HepG2 (cell line): ENCODE measurements at regions not wholly inside any gene's neighbourhood (a gene's known extent, or its start where the extent isn't known, plus 50 kb on each side); places are given as distances from the start of the nearest gene placed in this dataset.

Source experiments
- BRCA1 ChIP-seq: sonication (generic); formaldehyde crosslinking; IDR thresholded peaks from 2 replicates; pipeline ENCODE4 v1.4.0; 2020; ENCODE audit warnings: missing genetic modification reagents
- EEA1 ChIP-seq: sonication (generic); formaldehyde crosslinking; IDR thresholded peaks from 2 replicates; pipeline ENCODE4 v1.5.1; 2020; ENCODE audit warnings: mild to moderate bottlenecking, missing genetic modification reagents, borderline replicate concordance
- FOXP1 ChIP-seq, 2 experiments: fragments of 450-650 bp in 1 of 2; IDR thresholded peaks; 2 replicates each; pipeline ENCODE4 v1.6.1; 2017 to 2018; ENCODE audit warnings: antibody characterized with exemption in 1 of 2
- GATAD2A ChIP-seq: IDR thresholded peaks from 2 replicates; pipeline ENCODE4 v1.6.1; 2016
- KLF13 ChIP-seq: sonication (generic); formaldehyde crosslinking; IDR thresholded peaks from 2 replicates; pipeline ENCODE4 v1.4.0; 2020; ENCODE audit warnings: mild to moderate bottlenecking, missing genetic modification reagents
- MTF1 ChIP-seq: sonication (generic); formaldehyde crosslinking; IDR thresholded peaks from 2 replicates; pipeline ENCODE4 v1.5.0; 2020; ENCODE audit warnings: missing genetic modification reagents
- MXD4 ChIP-seq: IDR thresholded peaks from 2 replicates; pipeline ENCODE4 v1.6.1; 2016; ENCODE audit warnings: mild to moderate bottlenecking, missing biosample characterization, missing genetic modification reagents
- PHF8 ChIP-seq: sonication (generic); formaldehyde crosslinking; IDR thresholded peaks from 2 replicates; pipeline ENCODE4 v1.5.0; 2020; ENCODE audit warnings: missing genetic modification reagents
- POLR2AphosphoS5 ChIP-seq: IDR thresholded peaks from 2 replicates; pipeline ENCODE4 v1.6.1; 2012; ENCODE audit warnings: low read depth, low read length
- REPIN1 ChIP-seq: sonication (generic); formaldehyde crosslinking; IDR thresholded peaks from 2 replicates; pipeline ENCODE4 v1.8.0; 2022; ENCODE audit warnings: missing genetic modification reagents, low read depth, mild to moderate bottlenecking, borderline replicate concordance
- ZBTB8A ChIP-seq: sonication (generic); formaldehyde crosslinking; IDR thresholded peaks from 2 replicates; pipeline ENCODE4 v1.4.0; 2020; ENCODE audit warnings: mild to moderate bottlenecking, low read depth, missing genetic modification reagents, borderline replicate concordance
- ZSCAN22 ChIP-seq: sonication (generic); formaldehyde crosslinking; IDR thresholded peaks from 2 replicates; pipeline ENCODE4 v1.4.0; 2020; ENCODE audit warnings: mild to moderate bottlenecking, missing genetic modification reagents
- TF ChIP-seq, protein P1 (sequence below): sonication (generic); formaldehyde crosslinking; IDR thresholded peaks from 2 replicates; pipeline ENCODE4 v1.8.1; 2022; ENCODE audit warnings: low read depth, mild to moderate bottlenecking, missing genetic modification reagents
- TF ChIP-seq, protein P2 (sequence below): sonication (generic); formaldehyde crosslinking; conservative IDR thresholded peaks from 2 replicates; pipeline ENCODE4 v1.4.0; 2020; ENCODE audit warnings: missing genetic modification reagents
- TF ChIP-seq, protein P3 (sequence below): sonication (generic); formaldehyde crosslinking; IDR thresholded peaks from 2 replicates; pipeline ENCODE4 v1.4.0; 2020; ENCODE audit warnings: missing genetic modification reagents
- TF ChIP-seq, protein P4 (sequence below): sonication (generic); formaldehyde crosslinking; IDR thresholded peaks from 2 replicates; pipeline ENCODE4 v1.4.0; 2020; ENCODE audit warnings: missing genetic modification reagents, low read depth, mild to moderate bottlenecking, borderline replicate concordance
- TF ChIP-seq, protein P5 (sequence below): sonication (generic); formaldehyde crosslinking; IDR thresholded peaks from 2 replicates; pipeline ENCODE4 v1.5.0; 2020; ENCODE audit warnings: mild to moderate bottlenecking, missing genetic modification reagents, borderline replicate concordance

DNA sequence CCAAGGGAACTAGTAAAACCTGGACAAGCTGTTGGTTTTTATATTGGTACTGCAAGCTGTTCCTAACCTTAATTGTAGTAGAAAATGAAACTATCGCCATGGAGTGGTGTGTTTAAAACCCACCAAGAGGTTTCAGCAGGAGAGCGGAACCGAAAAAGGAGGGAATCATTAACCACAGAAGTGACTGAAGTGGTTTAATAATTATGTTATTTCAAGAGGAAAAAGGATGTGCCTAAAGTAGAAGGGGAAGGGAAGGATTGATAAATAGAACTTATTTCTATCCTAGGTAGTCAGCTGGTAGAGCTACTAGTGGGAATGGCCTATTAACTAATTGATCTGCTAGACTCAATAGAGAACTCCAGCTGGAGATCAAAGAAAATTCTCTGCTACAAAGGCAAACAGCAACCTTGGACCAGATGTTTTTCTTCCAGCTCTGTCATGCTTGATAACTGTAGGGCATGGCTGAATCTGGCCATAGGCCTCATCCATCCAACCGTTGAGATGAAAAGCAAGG, 91.8 kb downstream of the BAMBI start (continued):
- TF ChIP-seq, protein P1, sequence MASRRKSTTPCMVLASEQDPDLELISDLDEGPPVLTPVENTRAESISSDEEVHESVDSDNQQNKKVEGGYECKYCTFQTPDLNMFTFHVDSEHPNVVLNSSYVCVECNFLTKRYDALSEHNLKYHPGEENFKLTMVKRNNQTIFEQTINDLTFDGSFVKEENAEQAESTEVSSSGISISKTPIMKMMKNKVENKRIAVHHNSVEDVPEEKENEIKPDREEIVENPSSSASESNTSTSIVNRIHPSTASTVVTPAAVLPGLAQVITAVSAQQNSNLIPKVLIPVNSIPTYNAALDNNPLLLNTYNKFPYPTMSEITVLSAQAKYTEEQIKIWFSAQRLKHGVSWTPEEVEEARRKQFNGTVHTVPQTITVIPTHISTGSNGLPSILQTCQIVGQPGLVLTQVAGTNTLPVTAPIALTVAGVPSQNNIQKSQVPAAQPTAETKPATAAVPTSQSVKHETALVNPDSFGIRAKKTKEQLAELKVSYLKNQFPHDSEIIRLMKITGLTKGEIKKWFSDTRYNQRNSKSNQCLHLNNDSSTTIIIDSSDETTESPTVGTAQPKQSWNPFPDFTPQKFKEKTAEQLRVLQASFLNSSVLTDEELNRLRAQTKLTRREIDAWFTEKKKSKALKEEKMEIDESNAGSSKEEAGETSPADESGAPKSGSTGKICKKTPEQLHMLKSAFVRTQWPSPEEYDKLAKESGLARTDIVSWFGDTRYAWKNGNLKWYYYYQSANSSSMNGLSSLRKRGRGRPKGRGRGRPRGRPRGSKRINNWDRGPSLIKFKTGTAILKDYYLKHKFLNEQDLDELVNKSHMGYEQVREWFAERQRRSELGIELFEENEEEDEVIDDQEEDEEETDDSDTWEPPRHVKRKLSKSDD (CRISPR knock-in tag) = no peak
- no peak for TF ChIP-seq KLF13 (CRISPR knock-in tag)
- TF ChIP-seq MXD4 (CRISPR knock-in tag) = no peak
- TF ChIP-seq, protein P2, sequence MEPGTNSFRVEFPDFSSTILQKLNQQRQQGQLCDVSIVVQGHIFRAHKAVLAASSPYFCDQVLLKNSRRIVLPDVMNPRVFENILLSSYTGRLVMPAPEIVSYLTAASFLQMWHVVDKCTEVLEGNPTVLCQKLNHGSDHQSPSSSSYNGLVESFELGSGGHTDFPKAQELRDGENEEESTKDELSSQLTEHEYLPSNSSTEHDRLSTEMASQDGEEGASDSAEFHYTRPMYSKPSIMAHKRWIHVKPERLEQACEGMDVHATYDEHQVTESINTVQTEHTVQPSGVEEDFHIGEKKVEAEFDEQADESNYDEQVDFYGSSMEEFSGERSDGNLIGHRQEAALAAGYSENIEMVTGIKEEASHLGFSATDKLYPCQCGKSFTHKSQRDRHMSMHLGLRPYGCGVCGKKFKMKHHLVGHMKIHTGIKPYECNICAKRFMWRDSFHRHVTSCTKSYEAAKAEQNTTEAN (CRISPR knock-in tag) = no peak
- TF ChIP-seq ZSCAN22 (CRISPR knock-in tag) = no peak
- no peak for TF ChIP-seq BRCA1
- TF ChIP-seq, protein P3, sequence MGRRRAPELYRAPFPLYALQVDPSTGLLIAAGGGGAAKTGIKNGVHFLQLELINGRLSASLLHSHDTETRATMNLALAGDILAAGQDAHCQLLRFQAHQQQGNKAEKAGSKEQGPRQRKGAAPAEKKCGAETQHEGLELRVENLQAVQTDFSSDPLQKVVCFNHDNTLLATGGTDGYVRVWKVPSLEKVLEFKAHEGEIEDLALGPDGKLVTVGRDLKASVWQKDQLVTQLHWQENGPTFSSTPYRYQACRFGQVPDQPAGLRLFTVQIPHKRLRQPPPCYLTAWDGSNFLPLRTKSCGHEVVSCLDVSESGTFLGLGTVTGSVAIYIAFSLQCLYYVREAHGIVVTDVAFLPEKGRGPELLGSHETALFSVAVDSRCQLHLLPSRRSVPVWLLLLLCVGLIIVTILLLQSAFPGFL (CRISPR knock-in tag) = no peak
- TF ChIP-seq REPIN1 = no peak
- no peak for TF ChIP-seq EEA1 (CRISPR knock-in tag)
- no peak for TF ChIP-seq MTF1
- TF ChIP-seq, protein P4, sequence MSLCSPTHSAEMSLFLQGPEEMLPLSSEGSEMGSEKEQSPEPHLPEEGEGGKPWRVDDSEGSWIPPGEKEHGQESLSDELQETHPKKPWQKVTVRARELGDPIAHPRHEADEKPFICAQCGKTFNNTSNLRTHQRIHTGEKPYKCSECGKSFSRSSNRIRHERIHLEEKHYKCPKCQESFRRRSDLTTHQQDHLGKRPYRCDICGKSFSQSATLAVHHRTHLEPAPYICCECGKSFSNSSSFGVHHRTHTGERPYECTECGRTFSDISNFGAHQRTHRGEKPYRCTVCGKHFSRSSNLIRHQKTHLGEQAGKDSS (CRISPR knock-in tag) = no peak
- no peak for TF ChIP-seq FOXP1 (IDR thresholded peaks at IDR 0.05)
- TF ChIP-seq FOXP1 (CRISPR knock-in tag; IDR thresholded peaks at IDR 0.05) = peak; percentile 29; the same call in 1 of the 2 replicates
- TF ChIP-seq, protein P5, sequence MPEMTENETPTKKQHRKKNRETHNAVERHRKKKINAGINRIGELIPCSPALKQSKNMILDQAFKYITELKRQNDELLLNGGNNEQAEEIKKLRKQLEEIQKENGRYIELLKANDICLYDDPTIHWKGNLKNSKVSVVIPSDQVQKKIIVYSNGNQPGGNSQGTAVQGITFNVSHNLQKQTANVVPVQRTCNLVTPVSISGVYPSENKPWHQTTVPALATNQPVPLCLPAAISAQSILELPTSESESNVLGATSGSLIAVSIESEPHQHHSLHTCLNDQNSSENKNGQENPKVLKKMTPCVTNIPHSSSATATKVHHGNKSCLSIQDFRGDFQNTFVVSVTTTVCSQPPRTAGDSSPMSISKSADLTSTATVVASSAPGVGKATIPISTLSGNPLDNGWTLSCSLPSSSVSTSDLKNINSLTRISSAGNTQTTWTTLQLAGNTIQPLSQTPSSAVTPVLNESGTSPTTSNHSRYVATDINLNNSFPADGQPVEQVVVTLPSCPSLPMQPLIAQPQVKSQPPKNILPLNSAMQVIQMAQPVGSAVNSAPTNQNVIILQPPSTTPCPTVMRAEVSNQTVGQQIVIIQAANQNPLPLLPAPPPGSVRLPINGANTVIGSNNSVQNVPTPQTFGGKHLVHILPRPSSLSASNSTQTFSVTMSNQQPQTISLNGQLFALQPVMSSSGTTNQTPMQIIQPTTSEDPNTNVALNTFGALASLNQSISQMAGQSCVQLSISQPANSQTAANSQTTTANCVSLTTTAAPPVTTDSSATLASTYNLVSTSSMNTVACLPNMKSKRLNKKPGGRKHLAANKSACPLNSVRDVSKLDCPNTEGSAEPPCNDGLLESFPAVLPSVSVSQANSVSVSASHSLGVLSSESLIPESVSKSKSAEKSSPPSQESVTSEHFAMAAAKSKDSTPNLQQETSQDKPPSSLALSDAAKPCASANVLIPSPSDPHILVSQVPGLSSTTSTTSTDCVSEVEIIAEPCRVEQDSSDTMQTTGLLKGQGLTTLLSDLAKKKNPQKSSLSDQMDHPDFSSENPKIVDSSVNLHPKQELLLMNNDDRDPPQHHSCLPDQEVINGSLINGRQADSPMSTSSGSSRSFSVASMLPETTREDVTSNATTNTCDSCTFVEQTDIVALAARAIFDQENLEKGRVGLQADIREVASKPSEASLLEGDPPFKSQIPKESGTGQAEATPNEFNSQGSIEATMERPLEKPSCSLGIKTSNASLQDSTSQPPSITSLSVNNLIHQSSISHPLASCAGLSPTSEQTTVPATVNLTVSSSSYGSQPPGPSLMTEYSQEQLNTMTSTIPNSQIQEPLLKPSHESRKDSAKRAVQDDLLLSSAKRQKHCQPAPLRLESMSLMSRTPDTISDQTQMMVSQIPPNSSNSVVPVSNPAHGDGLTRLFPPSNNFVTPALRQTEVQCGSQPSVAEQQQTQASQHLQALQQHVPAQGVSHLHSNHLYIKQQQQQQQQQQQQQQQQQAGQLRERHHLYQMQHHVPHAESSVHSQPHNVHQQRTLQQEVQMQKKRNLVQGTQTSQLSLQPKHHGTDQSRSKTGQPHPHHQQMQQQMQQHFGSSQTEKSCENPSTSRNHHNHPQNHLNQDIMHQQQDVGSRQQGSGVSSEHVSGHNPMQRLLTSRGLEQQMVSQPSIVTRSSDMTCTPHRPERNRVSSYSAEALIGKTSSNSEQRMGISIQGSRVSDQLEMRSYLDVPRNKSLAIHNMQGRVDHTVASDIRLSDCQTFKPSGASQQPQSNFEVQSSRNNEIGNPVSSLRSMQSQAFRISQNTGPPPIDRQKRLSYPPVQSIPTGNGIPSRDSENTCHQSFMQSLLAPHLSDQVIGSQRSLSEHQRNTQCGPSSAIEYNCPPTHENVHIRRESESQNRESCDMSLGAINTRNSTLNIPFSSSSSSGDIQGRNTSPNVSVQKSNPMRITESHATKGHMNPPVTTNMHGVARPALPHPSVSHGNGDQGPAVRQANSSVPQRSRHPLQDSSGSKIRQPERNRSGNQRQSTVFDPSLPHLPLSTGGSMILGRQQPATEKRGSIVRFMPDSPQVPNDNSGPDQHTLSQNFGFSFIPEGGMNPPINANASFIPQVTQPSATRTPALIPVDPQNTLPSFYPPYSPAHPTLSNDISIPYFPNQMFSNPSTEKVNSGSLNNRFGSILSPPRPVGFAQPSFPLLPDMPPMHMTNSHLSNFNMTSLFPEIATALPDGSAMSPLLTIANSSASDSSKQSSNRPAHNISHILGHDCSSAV (CRISPR knock-in tag) = no peak
- TF ChIP-seq GATAD2A = peak; percentile 78
- no peak for TF ChIP-seq POLR2AphosphoS5
- no peak for TF ChIP-seq PHF8
- no peak for TF ChIP-seq ZBTB8A
